ENCODE measurements at regions not wholly inside any gene's neighbourhood (a gene's known extent, or its start where the extent isn't known, plus 50 kb on each side); places are given as distances from the start of the nearest gene placed in this dataset.

- no peaks in the 10 kb centered on the region for H3K36me3 ChIP-seq (ENCODE audit: control insufficient read depth in 2 of 2, extremely low read depth in 1 of 2, insufficient read depth in 2 of 2, low read length in 2 of 2)
- H3K9ac ChIP-seq (ENCODE audit: control insufficient read depth, extremely low read depth, insufficient read depth, low read length) = no peak overlapping the region
- no peak overlapping the region for H3K4me2 ChIP-seq (ENCODE audit: control insufficient read depth, extremely low read depth, insufficient read depth, low read depth, low read length)
- H3K4me3 ChIP-seq (ENCODE audit: control insufficient read depth in 2 of 3, extremely low read depth in 1 of 3, insufficient read depth in 2 of 3, low read depth in 1 of 3, low read length in 3 of 3) = no peak overlapping the region
- no peaks in the 10 kb centered on the region for H3K79me2 ChIP-seq (ENCODE audit: control insufficient read depth, insufficient read depth, low read length)
- TF ChIP-seq CTCF (optimal IDR thresholded peaks at IDR 0.05 in 1 of 3, IDR thresholded peaks at IDR 0.05 in 1 of 3, conservative IDR thresholded peaks at IDR 0.05 in 1 of 3; ENCODE audit: extremely low read depth in 1 of 3, insufficient read depth in 2 of 3, low read length in 3 of 3) = no peak
- no peak for TF ChIP-seq EZH2 (IDR thresholded peaks at IDR 0.05; ENCODE audit: low read length)
- no peaks in the 10 kb centered on the region for H4K20me1 ChIP-seq (ENCODE audit: control insufficient read depth, extremely low read depth, insufficient read depth, low read length)
- H3K27ac ChIP-seq (ENCODE audit: control insufficient read depth, insufficient read depth, low read length) = no peak overlapping the region
- dilution Hi-C loops (cut with MboI; ENCODE audit: extremely low pct_ligation_motif_present, low sequenced_read_pairs) = no loop called here
- peaks cover under 1% of the 10 kb centered on the region for H3K27me3 ChIP-seq (ENCODE audit: control insufficient read depth, extremely low read depth, insufficient read depth, low read length)
- H3K9me1 ChIP-seq (ENCODE audit: control insufficient read depth, extremely low read depth, insufficient read depth, low read length) = no peaks in the 10 kb centered on the region
- no peak overlapping the region for H2AFZ ChIP-seq (ENCODE audit: control insufficient read depth, low read length)
- FAIRE-seq (no peak), DNase-seq (ENCODE audit: low read depth, low spot score) (no peak)
- no peaks in the 10 kb centered on the region for H3K4me1 ChIP-seq (ENCODE audit: control insufficient read depth, extremely low read depth, insufficient read depth, low read length)
- no peaks in the 10 kb centered on the region for H3K9me3 ChIP-seq (ENCODE audit: control insufficient read depth, low read depth, low read length)
Observed at GRCh38 chr6:149261364-149262040, 56.0 kb upstream of the TAB2 start.

GRCh38 chr6:149263321-149263720, 54.2 kb upstream of the TAB2 start:
- Histone ChIP-seq H3K27ac (ENCODE audit: control insufficient read depth, insufficient read depth, low read length) (no peak overlapping the region), H3K4me2 (ENCODE audit: control insufficient read depth, extremely low read depth, insufficient read depth, low read depth, low read length) (no peak overlapping the region), H3K9ac (ENCODE audit: control insufficient read depth, extremely low read depth, insufficient read depth, low read length) (no peak overlapping the region), H3K4me1 (ENCODE audit: control insufficient read depth, extremely low read depth, insufficient read depth, low read length) (no peaks in the 10 kb centered on the region), H4K20me1 (ENCODE audit: control insufficient read depth, extremely low read depth, insufficient read depth, low read length) (no peaks in the 10 kb centered on the region), H2AFZ (ENCODE audit: control insufficient read depth, low read length) (no peak overlapping the region), H3K9me1 (ENCODE audit: control insufficient read depth, extremely low read depth, insufficient read depth, low read length) (no peaks in the 10 kb centered on the region), H3K9me3 (ENCODE audit: control insufficient read depth, low read depth, low read length) (no peaks in the 10 kb centered on the region), H3K79me2 (ENCODE audit: control insufficient read depth, insufficient read depth, low read length) (no peaks in the 10 kb centered on the region), H3K27me3 (ENCODE audit: control insufficient read depth, extremely low read depth, insufficient read depth, low read length) (peaks cover 3% of the 10 kb centered on the region), H3K4me3 (ENCODE audit: control insufficient read depth in 2 of 3, extremely low read depth in 1 of 3, insufficient read depth in 2 of 3, low read depth in 1 of 3, low read length in 3 of 3) (no peak overlapping the region), H3K36me3 (ENCODE audit: control insufficient read depth in 2 of 2, extremely low read depth in 1 of 2, insufficient read depth in 2 of 2, low read length in 2 of 2) (no peaks in the 10 kb centered on the region)
- FAIRE-seq (no peak), DNase-seq (ENCODE audit: low read depth, low spot score) (no peak)
- dilution Hi-C loops (cut with MboI; ENCODE audit: extremely low pct_ligation_motif_present, low sequenced_read_pairs) = no loop called here
- TF ChIP-seq EZH2 (IDR thresholded peaks at IDR 0.05; ENCODE audit: low read length) (no peak), CTCF (optimal IDR thresholded peaks at IDR 0.05 in 1 of 3, IDR thresholded peaks at IDR 0.05 in 1 of 3, conservative IDR thresholded peaks at IDR 0.05 in 1 of 3; ENCODE audit: extremely low read depth in 1 of 3, insufficient read depth in 2 of 3, low read length in 3 of 3) (no peak)

Data from keratinocyte (primary cell).